ENCODE measurements at regions not wholly inside any gene's neighbourhood (a gene's known extent, or its start where the extent isn't known, plus 50 kb on each side); places are given as distances from the start of the nearest gene placed in this dataset.

- TF ChIP-seq GATA2 (IDR thresholded peaks at IDR 0.05; ENCODE audit: low read depth, low read length) (no peak), GATA3 (IDR thresholded peaks at IDR 0.05; ENCODE audit: low read depth, low read length) (no peak)
These were observed 239.5 kb upstream of the MAP3K1 start for GRCh38 chr5:56575821-56576220.

Data from SH-SY5Y (cell line).